Ovary (tissue), 3 donors: ENCODE measurements at regions not wholly inside any gene's neighbourhood (a gene's known extent, or its start where the extent isn't known, plus 50 kb on each side); places are given as distances from the start of the nearest gene placed in this dataset.

ENCODE experiments used
- CTCF ChIP-seq, 3 donors: fragments of 450-650 bp in 2 of 3; fragments of 200-600 bp in 1 of 3; IDR thresholded peaks; one replicate each; pipeline versions ENCODE4 v1.5.1 to v1.8.0; 2016 to 2022; ENCODE audit warnings: antibody characterized with exemption in 3 of 3, mild to moderate bottlenecking in 1 of 3
- POLR2A ChIP-seq: fragments of 450-650 bp; IDR thresholded peaks from one replicate; pipeline ENCODE4 v1.6.1; 2017; ENCODE audit warnings: antibody characterized with exemption, mild to moderate bottlenecking, moderate library complexity
- donor health status: DM: no; HTN: no; CAD: no.

- TF ChIP-seq CTCF (IDR thresholded peaks at IDR 0.05) (no peak), POLR2A (no peak)
These were observed 395.6 kb downstream of the NPHP4 start for GRCh38 chr1:5596651-5597050.
